ENCODE measurements at regions not wholly inside any gene's neighbourhood (a gene's known extent, or its start where the extent isn't known, plus 50 kb on each side); places are given as distances from the start of the nearest gene placed in this dataset.
A peak's percentile ranks its signal among the peaks of the same experiment; 100 is the strongest.

- no peaks in the 10 kb centered on the region for H4K20me1 ChIP-seq (replicated peaks in 1 of 2; ENCODE audit: control insufficient read depth in 1 of 2, insufficient read depth in 2 of 2, low read length in 2 of 2)
- peak; percentile 23 to 60 for DNase-seq (ENCODE audit: low read depth in 1 of 2, low spot score in 2 of 2)
- H4K5ac ChIP-seq (ENCODE audit: insufficient read length, low read depth, low read length) = no peak overlapping the region
- no peak overlapping the region; the same call in 1 of the 2 replicates for H3K18ac ChIP-seq (ENCODE audit: extremely low read depth, low read length)
- H3K4ac ChIP-seq (replicated peaks; ENCODE audit: insufficient read length, low read depth, low read length) = no peak overlapping the region
- H4K91ac ChIP-seq (replicated peaks; ENCODE audit: insufficient read length, low read length) = no peak overlapping the region
- no peaks in the 10 kb centered on the region for H3K27me3 ChIP-seq (replicated peaks in 1 of 4; ENCODE audit: control insufficient read depth in 3 of 4, extremely low read depth in 1 of 4, insufficient read depth in 3 of 4, low read length in 3 of 4)
- no peak overlapping the region for H2BK20ac ChIP-seq (ENCODE audit: low read length)
- no peaks in the 10 kb centered on the region for H3K9me3 ChIP-seq (ENCODE audit: insufficient read depth in 2 of 2, low read depth in 1 of 2, low read length in 1 of 2)
- H2BK12ac ChIP-seq (ENCODE audit: low read depth, low read length) = no peak overlapping the region
- H2AK5ac ChIP-seq (ENCODE audit: low read depth, low read length) = no peak overlapping the region
- ChIA-PET CTCF (ENCODE audit: partially characterized antibody) (interaction anchor here (0.5 to 3.2 kb wide), 20 partner anchors 9 to 675 kb away, joined by 3 to 21 read pairs (median 4); no protein-coding TSS in a partner anchor), POLR2A (ENCODE audit: partially characterized antibody) (no interaction called here)
- H3K14ac ChIP-seq (ENCODE audit: insufficient read length) = no peak overlapping the region
- H3K27ac ChIP-seq (ENCODE audit: low read depth, low read length) = no peak overlapping the region
- no peak overlapping the region for H3K4me3 ChIP-seq (ENCODE audit: extremely low read depth in 1 of 4, insufficient read depth in 2 of 4, low read depth in 3 of 4, low read length in 4 of 4)
- no peak overlapping the region; the same call in 1 of the 2 replicates for H4K8ac ChIP-seq (ENCODE audit: extremely low read depth, insufficient read depth, low read length)
- H2BK15ac ChIP-seq (ENCODE audit: low read length) = no peak overlapping the region; the same call in 1 of the 2 replicates
- no peak overlapping the region for H3K9ac ChIP-seq (replicated peaks in 1 of 4; ENCODE audit: extremely low read depth in 1 of 4, low read depth in 3 of 4, low read length in 3 of 4)
- no peak overlapping the region; the same call in 1 of the 2 replicates for H2AFZ ChIP-seq (ENCODE audit: low read length)
- H2BK120ac ChIP-seq (replicated peaks; ENCODE audit: low read depth, low read length) = no peak overlapping the region
- H3K4me1 ChIP-seq (replicated peaks in 1 of 4; ENCODE audit: control insufficient read depth in 3 of 4, insufficient read depth in 4 of 4, low read length in 3 of 4) = no peaks in the 10 kb centered on the region
- H3K79me1 ChIP-seq (ENCODE audit: low read depth, low read length) = no peaks in the 10 kb centered on the region
- WGBS, 2 experiments (ENCODE audit: extremely low coverage in 1 of 2, insufficient coverage in 1 of 2, insufficient read length in 1 of 2, insufficient replicate concordance in 2 of 2, low coverage in 1 of 2, low lambda C conversion rate in 2 of 2, missing lambda C conversion rate in 1 of 2) = 93% methylated on average over 4 of the region's 4 CpGs; no CpG with 5 or more reads in 1 of the 2 experiments
- no peak overlapping the region for H3K23ac ChIP-seq (ENCODE audit: insufficient read length)
- H3K23me2 ChIP-seq (ENCODE audit: low read depth, low read length) = no peaks in the 10 kb centered on the region
- H3K4me2 ChIP-seq (ENCODE audit: insufficient read depth in 1 of 2, low read depth in 2 of 2, low read length in 2 of 2) = no peak overlapping the region
- no peaks in the 10 kb centered on the region for H3K36me3 ChIP-seq (ENCODE audit: control insufficient read depth in 2 of 4, insufficient read depth in 4 of 4, low read length in 3 of 4)
- H3K79me2 ChIP-seq (ENCODE audit: control insufficient read depth in 1 of 2, insufficient read depth in 2 of 2, low read length in 2 of 2) = no peaks in the 10 kb centered on the region
- FAIRE-seq = no peak
- H2BK5ac ChIP-seq (ENCODE audit: low read depth, low read length) = no peak overlapping the region
- no peak overlapping the region for H3K56ac ChIP-seq (replicated peaks; ENCODE audit: insufficient read length, low read depth, low read length)
- TF ChIP-seq CBX8 (IDR thresholded peaks at IDR 0.05; ENCODE audit: borderline replicate concordance, low read depth, low read length) (no peak), CTCF (IDR thresholded peaks at IDR 0.05; ENCODE audit: control extremely low read depth in 1 of 3, insufficient read depth in 1 of 3, low read depth in 1 of 3, low read length in 3 of 3) (peak; percentile 8 to 62 (median 55)), RAD21 (IDR thresholded peaks at IDR 0.05 in 1 of 2, conservative IDR thresholded peaks at IDR 0.05 in 1 of 2; ENCODE audit: low read depth in 2 of 2, low read length in 2 of 2) (peak; percentile 64 to 76)
Observed at GRCh38 chr13:60990032-60990733, 425.5 kb downstream of the PCDH20 start.
